NB4 (cell line): ENCODE measurements at regions not wholly inside any gene's neighbourhood (a gene's known extent, or its start where the extent isn't known, plus 50 kb on each side); places are given as distances from the start of the nearest gene placed in this dataset.
A peak's percentile ranks its signal among the peaks of the same experiment; 100 is the strongest.

ENCODE experiments used
- DNase-seq: peaks from one replicate; pipeline ENCODE4 v3.0.0; 2010; ENCODE audit warnings: low read depth
- H3K4me3 ChIP-seq: one replicate; pipeline ENCODE4 v1.5.1; 2011; ENCODE audit warnings: mild to moderate bottlenecking, low read depth, low read length, moderate library complexity
- MYC ChIP-seq: IDR thresholded peaks from 2 replicates; pipeline ENCODE4 v1.6.1; 2011; ENCODE audit warnings: low read depth, low read length
- POLR2A ChIP-seq: IDR thresholded peaks from 2 replicates; pipeline ENCODE4 v1.6.1; 2011; ENCODE audit warnings: mild to moderate bottlenecking; ENCODE audit not compliant: insufficient read length; ENCODE audit errors: extremely low read depth
- TF ChIP-seq, protein P1 (sequence below): IDR thresholded peaks from 2 replicates; pipeline ENCODE4 v1.6.1; 2011; ENCODE audit warnings: low read depth, low read length
- TF ChIP-seq, protein P2 (sequence below): IDR thresholded peaks from one replicate; pipeline ENCODE4 v1.5.1; 2012; ENCODE audit warnings: low read depth, low read length

- H3K4me3 ChIP-seq, result no peak overlapping the region
- TF ChIP-seq POLR2A (no peak), MYC (no peak)
- TF ChIP-seq, protein P1, sequence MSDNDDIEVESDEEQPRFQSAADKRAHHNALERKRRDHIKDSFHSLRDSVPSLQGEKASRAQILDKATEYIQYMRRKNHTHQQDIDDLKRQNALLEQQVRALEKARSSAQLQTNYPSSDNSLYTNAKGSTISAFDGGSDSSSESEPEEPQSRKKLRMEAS, result no peak
- TF ChIP-seq, protein P2, sequence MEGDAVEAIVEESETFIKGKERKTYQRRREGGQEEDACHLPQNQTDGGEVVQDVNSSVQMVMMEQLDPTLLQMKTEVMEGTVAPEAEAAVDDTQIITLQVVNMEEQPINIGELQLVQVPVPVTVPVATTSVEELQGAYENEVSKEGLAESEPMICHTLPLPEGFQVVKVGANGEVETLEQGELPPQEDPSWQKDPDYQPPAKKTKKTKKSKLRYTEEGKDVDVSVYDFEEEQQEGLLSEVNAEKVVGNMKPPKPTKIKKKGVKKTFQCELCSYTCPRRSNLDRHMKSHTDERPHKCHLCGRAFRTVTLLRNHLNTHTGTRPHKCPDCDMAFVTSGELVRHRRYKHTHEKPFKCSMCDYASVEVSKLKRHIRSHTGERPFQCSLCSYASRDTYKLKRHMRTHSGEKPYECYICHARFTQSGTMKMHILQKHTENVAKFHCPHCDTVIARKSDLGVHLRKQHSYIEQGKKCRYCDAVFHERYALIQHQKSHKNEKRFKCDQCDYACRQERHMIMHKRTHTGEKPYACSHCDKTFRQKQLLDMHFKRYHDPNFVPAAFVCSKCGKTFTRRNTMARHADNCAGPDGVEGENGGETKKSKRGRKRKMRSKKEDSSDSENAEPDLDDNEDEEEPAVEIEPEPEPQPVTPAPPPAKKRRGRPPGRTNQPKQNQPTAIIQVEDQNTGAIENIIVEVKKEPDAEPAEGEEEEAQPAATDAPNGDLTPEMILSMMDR, result no peak
- DNase-seq, result no peak
Observed at GRCh38 chr6:138638604-138639003, 135.0 kb upstream of the CCDC28A start.

GRCh38 chr6:138640028-138640427 is 133.5 kb upstream of the CCDC28A start:
- no peak for DNase-seq
- TF ChIP-seq POLR2A (no peak), MYC (no peak)
- TF ChIP-seq, protein P2, result no peak
- TF ChIP-seq, protein P1, result no peak
- no peak overlapping the region for H3K4me3 ChIP-seq

GRCh38 chr6:138643210-138643609 is 130.4 kb upstream of the CCDC28A start:
- TF ChIP-seq, protein P1, result no peak
- TF ChIP-seq MYC, result no peak
- TF ChIP-seq, protein P2, result no peak
- TF ChIP-seq POLR2A, result no peak
- DNase-seq, result no peak
- H3K4me3 ChIP-seq, result no peak overlapping the region

- TF ChIP-seq MYC (no peak), POLR2A (no peak)
- TF ChIP-seq, protein P1, result no peak
- TF ChIP-seq, protein P2, result no peak
Observed at GRCh38 chr6:138645976-138646640, 127.5 kb upstream of the CCDC28A start.

DNA sequence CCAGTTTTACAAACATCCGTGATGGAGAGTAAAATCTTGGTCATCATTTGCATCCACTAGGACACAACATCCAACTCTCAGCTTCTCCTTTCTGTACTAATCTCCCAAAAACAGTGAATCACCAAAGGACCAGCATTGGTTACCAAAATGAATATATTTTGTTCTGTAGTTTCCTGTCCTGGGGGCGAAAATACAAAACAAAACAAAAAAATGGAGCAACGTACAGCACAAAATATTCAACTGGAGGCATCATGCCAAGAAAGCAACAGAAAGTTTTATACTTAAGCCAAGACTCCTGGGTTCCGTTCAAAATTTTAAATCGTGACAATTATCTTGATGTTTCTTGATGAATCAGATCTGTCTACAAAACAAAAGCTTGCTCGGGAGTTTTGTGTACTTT is 126.6 kb upstream of the CCDC28A start:
- no peak overlapping the region for H3K4me3 ChIP-seq
- no peak for DNase-seq
- TF ChIP-seq, protein P2, result no peak
- TF ChIP-seq MYC (no peak), POLR2A (no peak)
- TF ChIP-seq, protein P1, result no peak

More at GRCh38 chr6:138645976-138646640, 127.5 kb upstream of the CCDC28A start:
- peak; percentile 45 for DNase-seq
- H3K4me3 ChIP-seq, result no peak overlapping the region
